HG03469 (cell line): ENCODE measurements at regions not wholly inside any gene's neighbourhood (a gene's known extent, or its start where the extent isn't known, plus 50 kb on each side); places are given as distances from the start of the nearest gene placed in this dataset.

Experiments
- ATAC-seq: cut with Tn5 transposase; IDR thresholded peaks from one replicate; pipeline ENCODE4 v1.9.1; 2021; ENCODE audit warnings: mild to moderate bottlenecking, moderate library complexity, moderate number of reproducible peaks; ENCODE audit not compliant: unreplicated experiment

DNA sequence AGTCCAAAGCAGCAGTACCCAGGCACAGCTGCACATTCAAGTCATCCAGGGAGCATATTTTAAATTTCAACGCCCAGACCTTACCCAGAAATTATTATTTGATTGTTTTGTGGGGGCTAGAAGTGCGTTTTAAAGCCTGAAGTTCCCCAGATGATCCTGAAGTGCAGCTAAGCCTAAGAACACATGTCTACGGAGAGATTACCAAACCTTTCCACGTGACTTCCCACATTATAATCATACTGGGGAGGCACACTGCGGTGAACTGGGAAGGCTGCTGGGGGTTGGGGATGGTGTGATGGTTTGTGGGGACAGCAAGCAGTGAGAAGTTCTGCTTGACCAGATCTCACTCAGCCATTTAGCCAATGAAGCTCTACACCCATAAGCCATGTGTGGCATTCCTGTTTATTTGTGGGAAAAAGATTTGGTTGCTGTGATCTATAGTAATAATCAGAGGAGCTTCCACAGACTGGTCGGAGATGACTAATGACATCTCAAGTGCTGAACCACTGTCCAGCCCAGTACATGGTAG, 93.4 kb upstream of the CDH6 start:
- ATAC-seq, result no peak

DNA sequence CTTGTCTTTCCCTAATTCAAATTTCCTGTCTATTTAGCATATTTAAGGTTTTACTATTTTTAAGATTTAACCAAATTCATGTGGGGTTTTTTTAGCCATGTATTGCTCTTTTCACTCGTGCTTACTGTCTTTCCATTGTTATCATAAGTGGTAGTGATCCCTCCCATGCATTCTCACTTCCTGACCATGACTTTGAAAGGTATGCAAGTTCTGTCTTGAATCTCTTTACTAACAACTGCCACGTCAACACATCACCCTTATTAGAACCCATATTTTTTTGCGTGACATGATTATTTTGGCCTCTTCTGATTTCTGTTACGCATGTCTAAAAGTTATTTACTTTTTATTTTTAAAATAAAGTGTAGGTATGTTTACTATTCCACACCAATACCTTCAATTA, 94.7 kb upstream of the CDH6 start:
- ATAC-seq, result no peak

GRCh38 chr5:31097851-31098250, 95.6 kb upstream of the CDH6 start:
- no peak for ATAC-seq

DNA sequence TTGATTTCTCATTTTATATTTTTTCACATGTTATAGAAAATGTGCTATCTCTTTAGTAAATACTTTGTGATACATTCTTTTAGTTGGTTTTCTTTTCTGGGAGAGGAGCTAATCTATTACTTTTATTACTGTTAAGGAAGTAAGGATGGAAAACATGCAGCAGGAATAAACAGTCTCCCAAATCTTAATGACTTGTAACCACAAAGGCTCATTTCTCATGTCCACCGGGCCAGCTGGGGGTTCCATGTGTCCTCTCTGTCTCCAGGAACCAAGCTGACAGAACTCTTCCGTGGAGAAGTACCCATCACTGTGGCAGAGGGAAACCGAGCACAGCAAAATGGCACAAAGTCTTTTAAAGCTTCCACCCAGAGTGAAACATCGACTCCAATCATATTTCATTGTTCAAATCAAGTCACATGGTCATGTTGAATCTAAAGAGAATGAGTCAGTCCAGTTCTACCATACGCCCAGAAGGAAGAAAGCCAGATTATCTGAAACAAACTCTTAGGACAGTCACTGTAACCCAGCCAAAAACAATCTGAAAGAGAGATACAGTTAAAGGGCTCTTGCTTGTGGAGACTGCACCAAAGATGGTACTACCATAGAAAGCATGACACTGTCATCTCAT, 97.1 kb upstream of the CDH6 start:
- ATAC-seq, result no peak

- ATAC-seq, result no peak
Observed at GRCh38 chr5:31095796-31096195, 97.7 kb upstream of the CDH6 start.

GRCh38 chr5:31091501-31091900, 102.0 kb upstream of the CDH6 start:
- ATAC-seq, result no peak

GRCh38 chr5:31090467-31090866, 103.0 kb upstream of the CDH6 start:
- ATAC-seq, result no peak

DNA sequence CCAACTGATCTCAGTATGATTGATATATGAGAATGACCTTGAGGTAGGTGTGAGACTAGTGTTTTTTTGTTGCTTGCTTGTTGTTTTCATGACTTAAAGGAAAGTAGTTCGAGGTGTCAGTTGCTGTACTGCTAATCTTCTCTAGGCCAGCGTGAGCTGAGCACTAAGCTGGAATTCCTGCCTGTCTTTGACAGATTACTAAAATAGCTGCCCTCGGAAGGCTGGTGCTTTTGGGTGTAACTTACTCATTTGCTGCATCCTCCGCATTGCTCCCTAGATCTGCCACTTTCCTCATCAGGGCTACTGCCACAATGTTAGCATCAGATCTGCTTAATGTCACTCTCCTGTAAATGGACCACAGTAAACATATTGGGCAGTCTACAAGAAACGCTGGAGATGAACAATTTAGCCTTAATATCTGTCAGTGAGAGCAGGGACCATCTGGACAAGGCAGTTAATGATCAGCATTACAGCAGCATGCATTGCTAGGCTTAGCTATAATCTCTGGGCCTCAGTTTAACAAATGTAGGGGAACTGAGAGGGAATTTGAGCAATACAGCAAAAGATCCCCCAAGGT, 106.6 kb upstream of the CDH6 start:
- ATAC-seq, result no peak

GRCh38 chr5:31084871-31085270, 108.6 kb upstream of the CDH6 start:
- no peak for ATAC-seq

GRCh38 chr5:31083364-31083763, 110.1 kb upstream of the CDH6 start:
- no peak for ATAC-seq

- no peak for ATAC-seq
Observed at GRCh38 chr5:31079668-31080067, 113.8 kb upstream of the CDH6 start.

- no peak for ATAC-seq
Observed at GRCh38 chr5:31078956-31079355, 114.5 kb upstream of the CDH6 start.

GRCh38 chr5:31075981-31076380, 117.5 kb upstream of the CDH6 start:
- ATAC-seq, result no peak

GRCh38 chr5:31068287-31068686, 125.2 kb upstream of the CDH6 start:
- no peak for ATAC-seq

DNA sequence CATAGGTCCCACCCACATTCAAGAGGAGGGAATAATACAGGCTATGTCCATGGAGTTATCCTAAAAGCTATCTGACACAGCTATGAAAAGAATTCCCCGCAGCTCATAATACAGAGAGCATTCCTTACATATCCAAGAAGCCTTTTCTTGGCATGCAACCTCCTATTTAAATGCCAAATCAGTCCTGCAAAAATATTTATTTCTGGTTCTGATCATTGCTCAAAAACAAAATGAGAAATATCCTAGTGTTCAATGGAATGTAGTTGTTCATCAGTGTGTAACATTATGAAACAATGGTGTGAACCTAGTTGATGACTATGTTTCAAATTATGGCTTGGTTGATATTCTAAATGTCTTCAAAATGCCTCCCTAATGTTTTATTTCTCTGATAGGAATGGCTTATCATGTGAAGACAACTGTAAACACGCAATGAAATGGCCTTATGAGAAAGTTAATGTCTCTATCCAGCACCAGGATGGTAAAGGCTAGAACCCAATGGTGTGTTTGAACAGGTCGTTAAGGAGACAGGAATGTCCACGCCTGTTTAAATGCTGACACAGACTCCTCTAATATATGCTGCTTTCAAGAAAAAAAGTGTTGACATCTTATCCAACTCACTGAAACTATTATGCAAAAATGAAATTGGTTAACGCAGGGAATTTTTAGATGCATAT, 126.7 kb upstream of the CDH6 start:
- ATAC-seq, result no peak

- ATAC-seq, result no peak
Observed at GRCh38 chr5:31064215-31064614, 129.3 kb upstream of the CDH6 start.

DNA sequence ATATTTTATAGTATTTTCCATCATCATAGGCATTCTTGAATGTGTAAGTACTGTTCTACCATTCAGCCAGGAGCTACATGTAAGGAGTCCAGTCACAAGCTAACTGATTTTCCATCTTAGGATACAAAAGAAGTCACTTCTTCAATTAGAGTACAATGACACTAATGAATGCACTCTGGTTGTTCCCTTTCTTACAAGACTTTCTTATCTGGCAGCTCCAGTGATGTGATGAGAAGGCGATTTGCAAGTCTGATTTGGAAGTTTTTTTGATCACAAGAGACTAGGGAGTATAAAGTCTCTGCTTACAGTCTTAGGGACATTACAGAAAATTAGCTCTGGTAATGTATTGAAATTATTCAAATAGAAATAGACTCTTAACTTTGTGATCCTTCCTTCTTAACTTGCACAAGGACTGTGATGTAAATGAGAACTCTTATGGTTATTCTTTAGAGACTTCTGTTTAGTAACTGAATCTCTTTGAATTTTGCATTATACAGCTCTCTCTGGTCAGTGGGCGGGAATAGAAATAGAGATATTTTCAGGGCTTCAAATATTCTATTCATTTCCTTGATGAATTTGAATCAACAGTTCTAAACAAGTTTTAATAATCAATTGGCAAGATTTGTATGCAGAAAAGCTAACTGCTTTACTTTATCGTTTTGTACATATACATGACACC, 130.4 kb upstream of the CDH6 start:
- no peak for ATAC-seq

GRCh38 chr5:31059889-31060288, 133.6 kb upstream of the CDH6 start:
- ATAC-seq, result no peak

DNA sequence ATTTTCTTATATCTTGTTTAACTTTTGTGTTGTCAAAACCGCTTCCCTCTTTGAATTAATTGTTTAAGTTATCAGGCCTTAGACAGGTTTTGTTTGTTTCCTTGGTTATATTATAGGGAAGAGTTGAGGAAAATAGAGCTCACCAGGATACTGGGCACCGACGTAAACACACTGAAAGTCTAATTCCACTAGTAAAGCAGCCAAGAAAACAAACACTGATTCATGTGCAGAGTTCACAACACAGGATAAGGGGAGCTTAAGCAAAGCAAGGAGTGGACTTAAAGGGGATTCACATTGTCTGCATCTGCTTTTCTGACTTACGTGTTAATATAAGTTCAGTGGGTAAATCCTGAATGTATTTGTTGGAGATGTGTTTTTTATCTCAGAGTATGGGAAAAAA, 139.0 kb upstream of the CDH6 start:
- no peak for ATAC-seq

GRCh38 chr5:31052937-31053658, 140.4 kb upstream of the CDH6 start:
- ATAC-seq, result no peak

DNA sequence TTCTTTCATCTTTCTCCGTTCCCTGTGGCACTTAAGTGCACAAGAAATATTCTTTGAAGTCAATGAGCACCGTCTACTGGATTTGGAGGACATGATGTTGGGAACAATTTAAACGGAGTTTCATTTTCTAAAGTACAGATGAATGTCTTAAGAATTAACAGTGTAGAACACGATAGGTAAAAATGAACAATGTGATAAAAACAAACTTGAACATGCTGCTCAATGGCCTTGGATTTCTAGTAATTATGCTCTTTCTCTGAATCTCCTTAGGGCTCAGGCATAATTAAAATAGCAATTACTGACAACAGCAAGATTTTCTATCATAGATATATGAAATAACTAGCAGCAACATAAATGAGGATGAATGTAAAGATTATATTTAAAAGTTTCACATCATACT, 142.2 kb upstream of the CDH6 start:
- ATAC-seq, result no peak
